Body of pancreas (tissue), 4 donors: ENCODE measurements at regions not wholly inside any gene's neighbourhood (a gene's known extent, or its start where the extent isn't known, plus 50 kb on each side); places are given as distances from the start of the nearest gene placed in this dataset.

ENCODE experiments used
- POLR2A ChIP-seq, 3 donors: fragments of 450-650 bp; IDR thresholded peaks; one replicate each; pipeline ENCODE4 v1.6.1; 2016; ENCODE audit warnings: antibody characterized with exemption in 3 of 3, mild to moderate bottlenecking in 2 of 3
- TF ChIP-seq, protein P1 (sequence below), 7 experiments: fragments of 450-650 bp in 4 of 7; fragments of 200-600 bp in 3 of 7; sonication (generic) in 3 of 7; IDR thresholded peaks; one replicate each; pipeline ENCODE4 v1.5.1; 2016 to 2019; ENCODE audit warnings: antibody characterized with exemption in 7 of 7

DNA sequence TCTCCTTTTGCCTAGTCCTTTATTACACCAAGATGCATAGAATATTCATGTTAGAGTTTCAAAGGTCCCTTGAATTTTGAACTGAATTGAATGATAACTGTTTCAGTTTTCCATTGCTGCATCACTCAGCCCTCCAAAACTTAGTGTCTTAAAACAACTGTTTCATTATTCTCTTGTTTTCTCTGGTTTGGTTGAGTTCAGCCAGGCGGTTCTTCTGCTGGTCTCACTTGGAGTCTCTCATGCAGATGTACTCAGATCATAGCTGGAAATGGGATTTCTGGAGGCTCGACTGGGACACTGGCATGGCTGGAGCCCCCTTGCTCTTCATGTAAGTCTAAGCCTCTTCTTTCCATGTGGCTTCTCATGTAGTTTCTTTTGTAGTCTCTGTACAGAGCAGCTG lies 107.2 kb upstream of the MKI67 start:
- TF ChIP-seq, protein P1, sequence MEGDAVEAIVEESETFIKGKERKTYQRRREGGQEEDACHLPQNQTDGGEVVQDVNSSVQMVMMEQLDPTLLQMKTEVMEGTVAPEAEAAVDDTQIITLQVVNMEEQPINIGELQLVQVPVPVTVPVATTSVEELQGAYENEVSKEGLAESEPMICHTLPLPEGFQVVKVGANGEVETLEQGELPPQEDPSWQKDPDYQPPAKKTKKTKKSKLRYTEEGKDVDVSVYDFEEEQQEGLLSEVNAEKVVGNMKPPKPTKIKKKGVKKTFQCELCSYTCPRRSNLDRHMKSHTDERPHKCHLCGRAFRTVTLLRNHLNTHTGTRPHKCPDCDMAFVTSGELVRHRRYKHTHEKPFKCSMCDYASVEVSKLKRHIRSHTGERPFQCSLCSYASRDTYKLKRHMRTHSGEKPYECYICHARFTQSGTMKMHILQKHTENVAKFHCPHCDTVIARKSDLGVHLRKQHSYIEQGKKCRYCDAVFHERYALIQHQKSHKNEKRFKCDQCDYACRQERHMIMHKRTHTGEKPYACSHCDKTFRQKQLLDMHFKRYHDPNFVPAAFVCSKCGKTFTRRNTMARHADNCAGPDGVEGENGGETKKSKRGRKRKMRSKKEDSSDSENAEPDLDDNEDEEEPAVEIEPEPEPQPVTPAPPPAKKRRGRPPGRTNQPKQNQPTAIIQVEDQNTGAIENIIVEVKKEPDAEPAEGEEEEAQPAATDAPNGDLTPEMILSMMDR (IDR thresholded peaks at IDR 0.05), result no peak
- no peak for TF ChIP-seq POLR2A (IDR thresholded peaks at IDR 0.05)
